ENCODE measurements at regions not wholly inside any gene's neighbourhood (a gene's known extent, or its start where the extent isn't known, plus 50 kb on each side); places are given as distances from the start of the nearest gene placed in this dataset.

GRCh38 chr16:77594799-77595596 lies 127.3 kb upstream of the NUDT7 start:
- DNase-seq = no peak

GRCh38 chr16:77596261-77596660 lies 126.1 kb upstream of the NUDT7 start:
- DNase-seq = peak; percentile 41

GRCh38 chr16:77599793-77600415 lies 122.4 kb upstream of the NUDT7 start:
- DNase-seq = peak; percentile 44

GRCh38 chr16:77600555-77600954 lies 121.8 kb upstream of the NUDT7 start:
- DNase-seq = no peak

GRCh38 chr16:77603656-77604055 lies 118.7 kb upstream of the NUDT7 start:
- no peak for DNase-seq

- no peak for DNase-seq
These were observed 111.8 kb upstream of the NUDT7 start for GRCh38 chr16:77610496-77610895.

- DNase-seq = no peak
These were observed 110.9 kb upstream of the NUDT7 start for GRCh38 chr16:77611386-77611785.

GRCh38 chr16:77612596-77612995 lies 109.7 kb upstream of the NUDT7 start:
- no peak for DNase-seq

- DNase-seq = no peak
These were observed 109.2 kb upstream of the NUDT7 start for GRCh38 chr16:77613095-77613494.

GRCh38 chr16:77617553-77617952 lies 104.8 kb upstream of the NUDT7 start:
- DNase-seq = no peak

- no peak for DNase-seq
These were observed 104.3 kb upstream of the NUDT7 start for GRCh38 chr16:77617996-77618395.

GRCh38 chr16:77618951-77619350 lies 103.4 kb upstream of the NUDT7 start:
- no peak for DNase-seq

- DNase-seq = no peak
These were observed 98.2 kb upstream of the NUDT7 start for GRCh38 chr16:77624085-77624484.

GRCh38 chr16:77636615-77637014 lies 85.7 kb upstream of the NUDT7 start:
- no peak for DNase-seq

- DNase-seq = peak; percentile 77
These were observed 84.4 kb upstream of the NUDT7 start for GRCh38 chr16:77637940-77638339.

- no peak for DNase-seq
These were observed 79.1 kb upstream of the NUDT7 start for GRCh38 chr16:77643176-77643575.

GRCh38 chr16:77645764-77646163 lies 76.5 kb upstream of the NUDT7 start:
- peak; percentile 23 for DNase-seq

- peak; percentile 28 for DNase-seq
These were observed 74.6 kb upstream of the NUDT7 start for GRCh38 chr16:77647726-77648125.

GRCh38 chr16:77650761-77651160 lies 71.6 kb upstream of the NUDT7 start:
- DNase-seq = no peak

- DNase-seq = no peak
These were observed 69.9 kb upstream of the NUDT7 start for GRCh38 chr16:77652399-77652798.

- peak; percentile 23 for DNase-seq
These were observed 65.3 kb upstream of the NUDT7 start for GRCh38 chr16:77657016-77657415.

GRCh38 chr16:77660311-77660710 lies 62.0 kb upstream of the NUDT7 start:
- DNase-seq = peak; percentile 56

GRCh38 chr16:77662246-77662645 lies 60.1 kb upstream of the NUDT7 start:
- no peak for DNase-seq

GRCh38 chr16:77663711-77664110 lies 58.6 kb upstream of the NUDT7 start:
- DNase-seq = no peak
